Activated T-cell treated with anti-CD3 and anti-CD28 coated beads for 48 hours (primary cell): ENCODE measurements at regions not wholly inside any gene's neighbourhood (a gene's known extent, or its start where the extent isn't known, plus 50 kb on each side); places are given as distances from the start of the nearest gene placed in this dataset.
"Not testable (repeated sequence)": the region's sequence is repeated elsewhere in the genome, so short reads cannot be mapped to it uniquely, and the experiment has no call there.

Experiments used
- DNase-seq: peaks from one replicate; pipeline ENCODE4 v3.0.0-alpha.2; 2020; ENCODE audit warnings: low read depth

GRCh38 chr1:116185161-116185701 lies 74.0 kb downstream of the MAB21L3 start:
- no peak for DNase-seq

- DNase-seq: no peak
Observed at GRCh38 chr1:116189481-116189880, 78.3 kb downstream of the MAB21L3 start.

- no peak for DNase-seq
Observed at GRCh38 chr1:116191294-116191693, 80.1 kb downstream of the MAB21L3 start.

- DNase-seq: no peak
Observed at GRCh38 chr1:116193768-116194167, 82.6 kb downstream of the MAB21L3 start.

GRCh38 chr1:116194568-116194967 lies 83.4 kb downstream of the MAB21L3 start:
- no peak for DNase-seq

GRCh38 chr1:116195077-116195868 lies 84.1 kb downstream of the MAB21L3 start:
- DNase-seq: no peak

- not testable (repeated sequence) for DNase-seq
Observed at GRCh38 chr1:116200343-116200742, 89.1 kb downstream of the MAB21L3 start.

- DNase-seq: no peak
Observed at GRCh38 chr1:116201911-116202310, 90.7 kb downstream of the MAB21L3 start.

GRCh38 chr1:116203181-116203723 lies 92.1 kb downstream of the MAB21L3 start:
- DNase-seq: no peak

GRCh38 chr1:116203920-116204319 lies 92.7 kb downstream of the MAB21L3 start:
- no peak for DNase-seq

GRCh38 chr1:116205941-116206679 lies 94.9 kb downstream of the MAB21L3 start:
- DNase-seq: no peak

- DNase-seq: no peak
Observed at GRCh38 chr1:116207126-116207735, 96.0 kb downstream of the MAB21L3 start.

- no peak for DNase-seq
Observed at GRCh38 chr1:116208136-116208535, 96.9 kb downstream of the MAB21L3 start.

GRCh38 chr1:116211294-116211693 lies 100.1 kb downstream of the MAB21L3 start:
- no peak for DNase-seq

- DNase-seq: no peak
Observed at GRCh38 chr1:116218922-116219321, 107.7 kb downstream of the MAB21L3 start.

- no peak for DNase-seq
Observed at GRCh38 chr1:116219651-116220434, 108.6 kb downstream of the MAB21L3 start.

GRCh38 chr1:116224111-116224510 lies 112.9 kb downstream of the MAB21L3 start:
- DNase-seq: no peak

GRCh38 chr1:116224561-116224960 lies 113.4 kb downstream of the MAB21L3 start:
- DNase-seq: no peak

GRCh38 chr1:116226017-116226416 lies 114.8 kb downstream of the MAB21L3 start:
- no peak for DNase-seq

- DNase-seq: no peak
Observed at GRCh38 chr1:116228511-116228910, 117.3 kb downstream of the MAB21L3 start.

- no peak for DNase-seq
Observed at GRCh38 chr1:116230712-116231111, 119.5 kb downstream of the MAB21L3 start.

GRCh38 chr1:116231752-116232151 lies 120.6 kb downstream of the MAB21L3 start:
- DNase-seq: no peak
